ENCODE measurements at regions not wholly inside any gene's neighbourhood (a gene's known extent, or its start where the extent isn't known, plus 50 kb on each side); places are given as distances from the start of the nearest gene placed in this dataset.
A peak's percentile ranks its signal among the peaks of the same experiment; 100 is the strongest.
"Not testable (repeated sequence)": the region's sequence is repeated elsewhere in the genome, so short reads cannot be mapped to it uniquely, and the experiment has no call there.

GRCh38 chr2:228793116-228793515 lies 478.0 kb downstream of the PID1 start:
- H2AFZ ChIP-seq (ENCODE audit: low read length, unreplicated experiment) = no peak overlapping the region
- H3K27ac ChIP-seq (ENCODE audit: low read depth, low read length) = no peak overlapping the region
- no peaks in the 10 kb centered on the region for H3K27me3 ChIP-seq (ENCODE audit: insufficient read depth, low read length)
- no peaks in the 10 kb centered on the region for H3K36me3 ChIP-seq (ENCODE audit: insufficient read depth, low read length)
- H3K4me1 ChIP-seq (ENCODE audit: control insufficient read depth, insufficient read depth, low read length, unreplicated experiment) = no peaks in the 10 kb centered on the region
- no peak overlapping the region for H3K4me3 ChIP-seq (ENCODE audit: low read depth, low read length)
- H3K79me2 ChIP-seq (ENCODE audit: control insufficient read depth, insufficient read depth, low read length, unreplicated experiment) = no peaks in the 10 kb centered on the region

DNA sequence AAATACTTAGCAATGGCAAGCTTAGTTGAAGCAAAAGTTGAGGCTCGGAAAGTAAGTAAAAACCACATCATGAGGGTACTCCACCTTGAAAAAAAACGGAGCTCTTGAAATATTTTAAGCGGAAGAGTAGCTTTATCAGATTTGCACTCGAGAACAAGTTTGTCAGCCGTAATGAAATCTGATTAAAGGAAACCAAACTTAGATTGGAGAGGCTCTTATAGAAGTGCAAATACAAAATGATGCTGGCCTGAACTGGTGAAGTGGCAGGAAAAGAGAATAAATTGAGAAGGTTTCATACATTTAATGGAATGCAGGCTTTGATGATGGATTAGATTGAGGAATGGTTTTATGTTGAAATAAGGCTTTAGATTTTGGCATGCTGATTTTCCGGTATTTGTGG lies 484.2 kb downstream of the PID1 start:
- Histone ChIP-seq H3K27me3 (ENCODE audit: insufficient read depth, low read length) (peaks cover 6% of the 10 kb centered on the region; the same call in 1 of the 2 replicates), H2AFZ (ENCODE audit: low read length, unreplicated experiment) (no peak overlapping the region), H3K36me3 (ENCODE audit: insufficient read depth, low read length) (no peaks in the 10 kb centered on the region), H3K4me3 (ENCODE audit: low read depth, low read length) (no peak overlapping the region), H3K4me1 (ENCODE audit: control insufficient read depth, insufficient read depth, low read length, unreplicated experiment) (no peaks in the 10 kb centered on the region), H3K79me2 (ENCODE audit: control insufficient read depth, insufficient read depth, low read length, unreplicated experiment) (no peaks in the 10 kb centered on the region), H3K27ac (ENCODE audit: low read depth, low read length) (no peak overlapping the region)

GRCh38 chr2:228782281-228782680 lies 488.8 kb downstream of the PID1 start:
- no peak overlapping the region for H3K4me3 ChIP-seq (ENCODE audit: low read depth, low read length)
- H3K79me2 ChIP-seq (ENCODE audit: control insufficient read depth, insufficient read depth, low read length, unreplicated experiment) = no peaks in the 10 kb centered on the region
- H3K27ac ChIP-seq (ENCODE audit: low read depth, low read length) = no peak overlapping the region
- no peak overlapping the region for H2AFZ ChIP-seq (ENCODE audit: low read length, unreplicated experiment)
- peaks cover 6% of the 10 kb centered on the region; the same call in 1 of the 2 replicates for H3K27me3 ChIP-seq (ENCODE audit: insufficient read depth, low read length)
- no peaks in the 10 kb centered on the region for H3K36me3 ChIP-seq (ENCODE audit: insufficient read depth, low read length)
- H3K4me1 ChIP-seq (ENCODE audit: control insufficient read depth, insufficient read depth, low read length, unreplicated experiment) = no peaks in the 10 kb centered on the region

- no peaks in the 10 kb centered on the region for H3K79me2 ChIP-seq (ENCODE audit: control insufficient read depth, insufficient read depth, low read length, unreplicated experiment)
Measured at GRCh38 chr2:228777855-228778355, 493.2 kb downstream of the PID1 start.

GRCh38 chr2:228774548-228774947 lies 496.5 kb downstream of the PID1 start:
- Histone ChIP-seq H3K27ac (ENCODE audit: low read depth, low read length) (no peak overlapping the region), H3K27me3 (ENCODE audit: insufficient read depth, low read length) (no peaks in the 10 kb centered on the region), H2AFZ (ENCODE audit: low read length, unreplicated experiment) (no peak overlapping the region), H3K4me1 (ENCODE audit: control insufficient read depth, insufficient read depth, low read length, unreplicated experiment) (peaks cover 3% of the 10 kb centered on the region), H3K36me3 (ENCODE audit: insufficient read depth, low read length) (no peaks in the 10 kb centered on the region), H3K4me3 (ENCODE audit: low read depth, low read length) (no peak overlapping the region), H3K79me2 (ENCODE audit: control insufficient read depth, insufficient read depth, low read length, unreplicated experiment) (no peaks in the 10 kb centered on the region)

More at GRCh38 chr2:228777855-228778355, 493.2 kb downstream of the PID1 start:
- Histone ChIP-seq H2AFZ (ENCODE audit: low read length, unreplicated experiment) (no peak overlapping the region), H3K27ac (ENCODE audit: low read depth, low read length) (no peak overlapping the region), H3K36me3 (ENCODE audit: insufficient read depth, low read length) (no peaks in the 10 kb centered on the region), H3K4me3 (ENCODE audit: low read depth, low read length) (no peak overlapping the region), H3K4me1 (ENCODE audit: control insufficient read depth, insufficient read depth, low read length, unreplicated experiment) (no peaks in the 10 kb centered on the region), H3K27me3 (ENCODE audit: insufficient read depth, low read length) (no peaks in the 10 kb centered on the region)

DNA sequence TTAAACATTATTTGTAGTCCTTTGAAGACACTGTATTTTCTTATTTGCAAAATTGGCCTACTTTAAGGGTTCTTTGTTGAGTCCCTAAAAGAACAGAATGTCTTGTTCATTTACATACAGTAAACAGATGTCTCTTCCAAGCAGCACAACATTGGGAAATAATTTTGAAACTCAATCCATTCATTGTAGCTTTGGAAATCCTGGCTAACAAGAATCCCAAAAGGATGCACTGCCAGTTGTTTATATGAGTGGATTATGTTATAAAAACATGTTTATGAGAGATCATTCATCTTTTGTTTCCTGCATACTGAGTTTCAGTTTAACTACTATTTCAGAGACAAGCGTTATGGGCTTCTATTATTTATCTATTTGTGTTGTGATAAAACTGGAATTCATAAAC lies 499.3 kb downstream of the PID1 start:
- Histone ChIP-seq H3K36me3 (ENCODE audit: insufficient read depth, low read length) (no peaks in the 10 kb centered on the region), H3K4me1 (ENCODE audit: control insufficient read depth, insufficient read depth, low read length, unreplicated experiment) (peaks cover 27% of the 10 kb centered on the region), H2AFZ (ENCODE audit: low read length, unreplicated experiment) (no peak overlapping the region), H3K27me3 (ENCODE audit: insufficient read depth, low read length) (no peaks in the 10 kb centered on the region), H3K4me3 (ENCODE audit: low read depth, low read length) (no peak overlapping the region), H3K27ac (ENCODE audit: low read depth, low read length) (no peak overlapping the region), H3K79me2 (ENCODE audit: control insufficient read depth, insufficient read depth, low read length, unreplicated experiment) (no peaks in the 10 kb centered on the region)

GRCh38 chr2:228771315-228771714 lies 499.8 kb downstream of the PID1 start:
- Histone ChIP-seq H3K27me3 (ENCODE audit: insufficient read depth, low read length) (no peaks in the 10 kb centered on the region), H3K36me3 (ENCODE audit: insufficient read depth, low read length) (no peaks in the 10 kb centered on the region)

GRCh38 chr2:228768818-228769217 lies 502.3 kb downstream of the PID1 start:
- H3K79me2 ChIP-seq (ENCODE audit: control insufficient read depth, insufficient read depth, low read length, unreplicated experiment) = no peaks in the 10 kb centered on the region
- H2AFZ ChIP-seq (ENCODE audit: low read length, unreplicated experiment) = no peak overlapping the region
- H3K36me3 ChIP-seq (ENCODE audit: insufficient read depth, low read length) = no peaks in the 10 kb centered on the region
- H3K4me1 ChIP-seq (ENCODE audit: control insufficient read depth, insufficient read depth, low read length, unreplicated experiment) = peaks cover 30% of the 10 kb centered on the region
- H3K4me3 ChIP-seq (ENCODE audit: low read depth, low read length) = peak overlapping the region; percentile 48
- H3K27me3 ChIP-seq (ENCODE audit: insufficient read depth, low read length) = no peaks in the 10 kb centered on the region
- H3K27ac ChIP-seq (ENCODE audit: low read depth, low read length) = peak overlapping the region; percentile 74

More at GRCh38 chr2:228771315-228771714, 499.8 kb downstream of the PID1 start:
- H3K27ac ChIP-seq (ENCODE audit: low read depth, low read length) = no peak overlapping the region
- H3K79me2 ChIP-seq (ENCODE audit: control insufficient read depth, insufficient read depth, low read length, unreplicated experiment) = no peaks in the 10 kb centered on the region
- no peak overlapping the region for H2AFZ ChIP-seq (ENCODE audit: low read length, unreplicated experiment)
- H3K4me3 ChIP-seq (ENCODE audit: low read depth, low read length) = no peak overlapping the region
- peaks cover 30% of the 10 kb centered on the region for H3K4me1 ChIP-seq (ENCODE audit: control insufficient read depth, insufficient read depth, low read length, unreplicated experiment)

GRCh38 chr2:228768141-228768540 lies 502.9 kb downstream of the PID1 start:
- peak overlapping the region; percentile 35 for H2AFZ ChIP-seq (ENCODE audit: low read length, unreplicated experiment)
- not testable (repeated sequence) for H3K79me2 ChIP-seq (ENCODE audit: control insufficient read depth, insufficient read depth, low read length, unreplicated experiment); H3K27me3 ChIP-seq (ENCODE audit: insufficient read depth, low read length); H3K36me3 ChIP-seq (ENCODE audit: insufficient read depth, low read length); H3K4me3 ChIP-seq (ENCODE audit: low read depth, low read length)
- H3K27ac ChIP-seq (ENCODE audit: low read depth, low read length) = peak overlapping the region; percentile 74
- peaks cover 30% of the 10 kb centered on the region for H3K4me1 ChIP-seq (ENCODE audit: control insufficient read depth, insufficient read depth, low read length, unreplicated experiment)

DNA sequence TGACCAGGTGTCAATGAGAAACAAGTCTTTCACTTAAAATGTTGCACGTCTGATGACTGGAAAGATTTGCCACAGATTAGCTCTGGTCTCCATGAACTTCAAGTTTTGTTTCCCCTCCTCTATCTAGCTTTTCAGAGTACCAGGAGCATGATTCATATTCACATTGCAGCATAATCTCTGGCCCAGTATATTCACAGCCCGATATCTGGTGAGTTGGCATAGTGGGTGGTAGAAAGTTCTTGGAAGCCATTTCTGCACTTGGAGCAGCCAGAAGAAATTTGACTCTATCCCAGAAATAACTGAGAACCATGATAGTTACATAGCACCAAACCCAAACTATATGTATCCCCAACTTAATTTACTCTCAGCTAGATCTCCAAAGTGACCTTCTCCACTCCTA lies 503.9 kb downstream of the PID1 start:
- Histone ChIP-seq H3K4me1 (ENCODE audit: control insufficient read depth, insufficient read depth, low read length, unreplicated experiment) (peaks cover 30% of the 10 kb centered on the region), H3K4me3 (ENCODE audit: low read depth, low read length) (no peak overlapping the region), H3K27ac (ENCODE audit: low read depth, low read length) (peak overlapping the region; percentile 64), H3K36me3 (ENCODE audit: insufficient read depth, low read length) (no peaks in the 10 kb centered on the region), H2AFZ (ENCODE audit: low read length, unreplicated experiment) (peak overlapping the region; percentile 3), H3K27me3 (ENCODE audit: insufficient read depth, low read length) (no peaks in the 10 kb centered on the region), H3K79me2 (ENCODE audit: control insufficient read depth, insufficient read depth, low read length, unreplicated experiment) (no peaks in the 10 kb centered on the region)

DNA sequence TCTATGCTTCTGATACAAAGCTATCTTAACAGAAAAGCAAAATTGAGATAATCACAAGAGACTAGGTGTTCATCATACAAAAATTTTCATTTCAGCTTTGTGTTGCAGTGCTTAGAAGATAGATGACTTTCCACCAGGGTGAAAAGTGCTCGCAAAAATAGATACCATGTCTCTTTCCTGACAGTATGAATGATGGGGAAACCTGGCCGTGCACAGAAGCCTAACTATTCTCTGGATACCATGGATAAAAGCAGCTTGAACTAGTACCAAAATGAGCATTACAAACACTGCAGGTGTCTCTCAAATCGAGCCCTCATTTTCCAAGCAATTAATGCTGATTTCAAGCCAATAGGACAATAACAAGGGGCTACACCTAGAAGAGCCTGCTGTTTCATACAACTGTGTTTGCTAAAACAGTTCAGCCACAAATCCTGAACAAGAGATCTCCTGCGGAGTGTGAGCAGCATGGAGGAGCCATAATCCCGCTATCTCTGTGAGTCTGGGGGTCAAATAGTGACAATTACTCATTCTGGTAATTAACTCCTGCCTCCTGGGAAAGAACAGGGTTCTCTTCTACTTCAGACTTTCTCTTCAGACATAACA lies 507.6 kb downstream of the PID1 start:
- Histone ChIP-seq H3K27me3 (ENCODE audit: insufficient read depth, low read length) (no peaks in the 10 kb centered on the region), H3K36me3 (ENCODE audit: insufficient read depth, low read length) (no peaks in the 10 kb centered on the region), H2AFZ (ENCODE audit: low read length, unreplicated experiment) (no peak overlapping the region), H3K4me3 (ENCODE audit: low read depth, low read length) (no peak overlapping the region), H3K27ac (ENCODE audit: low read depth, low read length) (no peak overlapping the region), H3K79me2 (ENCODE audit: control insufficient read depth, insufficient read depth, low read length, unreplicated experiment) (no peaks in the 10 kb centered on the region), H3K4me1 (ENCODE audit: control insufficient read depth, insufficient read depth, low read length, unreplicated experiment) (peaks cover 19% of the 10 kb centered on the region)

Measured in ACC112 (cell line).